H1 (cell line): ENCODE measurements at regions not wholly inside any gene's neighbourhood (a gene's known extent, or its start where the extent isn't known, plus 50 kb on each side); places are given as distances from the start of the nearest gene placed in this dataset.

Experiments
- CTCF ChIA-PET: fragments of 300-600 bp; sonication (Branson Sonifier 250); formaldehyde crosslinking; loops from one replicate; lab custom pipeline; 2021; ENCODE audit not compliant: partially characterized antibody; lab: Charles Lee
- POLR2A ChIA-PET: fragments of 300-600 bp; sonication (Branson Sonifier 250); formaldehyde crosslinking; loops from one replicate; lab custom pipeline; 2021; ENCODE audit warnings: inconsistent platforms; ENCODE audit not compliant: partially characterized antibody; lab: Charles Lee
- DNase-seq, 2 experiments: peaks; one replicate each; pipeline versions ENCODE4 v3.0.0 to v3.0.0-alpha.2; 2010 to 2022; ENCODE audit warnings: low spot score in 2 of 2, low read depth in 1 of 2, mixed read lengths in 1 of 2
- FAIRE-seq: peaks from 2 replicates; lab custom pipeline; 2011; peaks lifted over from hg19 to GRCh38; lab: Jason Lieb, UNC
- H2AFZ ChIP-seq: 2 replicates; pipeline ENCODE4 v1.8.1; 2012; ENCODE audit warnings: low read length, inconsistent platforms
- H2AK5ac ChIP-seq: 2 replicates; pipeline ENCODE4 v1.6.1; 2013; ENCODE audit warnings: low read depth, low read length
- H2BK120ac ChIP-seq: replicated peaks from 2 replicates; pipeline ENCODE3; 2013; ENCODE audit warnings: low read depth, low read length, inconsistent platforms
- H2BK12ac ChIP-seq: 2 replicates; pipeline ENCODE4 v1.6.1; 2013; ENCODE audit warnings: low read depth, low read length
- H2BK15ac ChIP-seq: 2 replicates; pipeline ENCODE4 v1.6.1; 2013; ENCODE audit warnings: low read length
- H2BK20ac ChIP-seq: 2 replicates; pipeline ENCODE4 v1.6.1; 2013; ENCODE audit warnings: low read length
- H2BK5ac ChIP-seq: 2 replicates; pipeline ENCODE4 v1.6.1; 2013; ENCODE audit warnings: low read depth, low read length
- H3K14ac ChIP-seq: 2 replicates; pipeline ENCODE4 v1.6.1; 2013; ENCODE audit warnings: inconsistent platforms; ENCODE audit not compliant: insufficient read length
- H3K18ac ChIP-seq: 2 replicates; pipeline ENCODE4 v1.6.1; 2013; ENCODE audit warnings: low read length; ENCODE audit errors: extremely low read depth
- H3K23ac ChIP-seq: 2 replicates; pipeline ENCODE4 v1.6.1; 2013; ENCODE audit warnings: inconsistent platforms; ENCODE audit not compliant: insufficient read length
- H3K23me2 ChIP-seq: 2 replicates; pipeline ENCODE4 v1.6.1; 2013; ENCODE audit warnings: low read depth, low read length
- H3K27ac ChIP-seq: 2 replicates; pipeline ENCODE4 v1.6.1; 2011; ENCODE audit warnings: low read depth, low read length, inconsistent platforms
- H3K27me3 ChIP-seq, 4 experiments: replicated peaks in 1 of 4; 1 replicate in 1 of 4; 2 replicates in 3 of 4; pipeline versions ENCODE4 v1.6.1 to v1.8.1; 2011 to 2013; ENCODE audit warnings: low read length in 3 of 4, mild to moderate bottlenecking in 3 of 4, inconsistent platforms in 2 of 4, mixed read lengths in 2 of 4, moderate library complexity in 1 of 4; ENCODE audit not compliant: control insufficient read depth in 3 of 4, insufficient read depth in 3 of 4; ENCODE audit errors: extremely low read depth in 1 of 4
- H3K36me3 ChIP-seq, 4 experiments: 2 replicates each; pipeline versions ENCODE4 v1.6.1 to v1.8.1; 2011 to 2013; ENCODE audit warnings: mild to moderate bottlenecking in 4 of 4, low read length in 3 of 4, moderate library complexity in 2 of 4, control low read depth in 1 of 4, inconsistent platforms in 1 of 4; ENCODE audit not compliant: insufficient read depth in 4 of 4, control insufficient read depth in 2 of 4
- H3K4ac ChIP-seq: replicated peaks from 2 replicates; pipeline ENCODE3; 2013; ENCODE audit warnings: low read length, low read depth, mixed read lengths, inconsistent platforms; ENCODE audit not compliant: insufficient read length
- H3K4me1 ChIP-seq, 4 experiments: replicated peaks in 1 of 4; 1 replicate in 1 of 4; 2 replicates in 3 of 4; pipeline versions ENCODE4 v1.6.1 to v1.8.1; 2011 to 2013; ENCODE audit warnings: low read length in 3 of 4, inconsistent platforms in 2 of 4, mixed read lengths in 1 of 4; ENCODE audit not compliant: insufficient read depth in 4 of 4, control insufficient read depth in 3 of 4
- H3K4me2 ChIP-seq, 2 experiments: 2 replicates each; pipeline versions ENCODE4 v1.6.1 to v1.8.1; 2011 to 2013; ENCODE audit warnings: low read depth in 2 of 2, low read length in 2 of 2, control low read depth in 1 of 2, inconsistent platforms in 1 of 2, mild to moderate bottlenecking in 1 of 2; ENCODE audit not compliant: insufficient read depth in 1 of 2
- H3K4me3 ChIP-seq, 4 experiments: fragments of 200-600, 300-600 bp in 1 of 4; sonication (generic), shearing (Covaris generic), sonication (Bioruptor Twin) in 1 of 4; 2 replicates each; pipeline versions ENCODE4 v1.5.1 to v1.8.1; 2011 to 2016; ENCODE audit warnings: low read length in 4 of 4, low read depth in 3 of 4, control low read depth in 2 of 4, inconsistent platforms in 2 of 4, mild to moderate bottlenecking in 2 of 4, mixed read lengths in 1 of 4, moderate library complexity in 1 of 4; ENCODE audit not compliant: insufficient read depth in 2 of 4; ENCODE audit errors: extremely low read depth in 1 of 4
- H3K56ac ChIP-seq: replicated peaks from 2 replicates; pipeline ENCODE3; 2013; ENCODE audit warnings: low read depth, mild to moderate bottlenecking, mixed read lengths, low read length, inconsistent platforms; ENCODE audit not compliant: insufficient read length
- H3K79me1 ChIP-seq: 2 replicates; pipeline ENCODE4 v1.6.1; 2013; ENCODE audit warnings: low read depth, low read length, control low read depth
- H3K79me2 ChIP-seq, 2 experiments: 2 replicates each; pipeline versions ENCODE4 v1.6.1 to v1.8.1; 2012 to 2013; ENCODE audit warnings: low read length in 2 of 2, mild to moderate bottlenecking in 2 of 2, inconsistent platforms in 1 of 2; ENCODE audit not compliant: insufficient read depth in 2 of 2, control insufficient read depth in 1 of 2
- H3K9ac ChIP-seq, 4 experiments: replicated peaks in 1 of 4; 1 replicate in 1 of 4; 2 replicates in 3 of 4; pipeline versions ENCODE4 v1.6.1 to v1.8.1; 2011 to 2013; ENCODE audit warnings: low read depth in 3 of 4, low read length in 3 of 4, control low read depth in 2 of 4, mild to moderate bottlenecking in 2 of 4, moderate library complexity in 2 of 4, inconsistent platforms in 1 of 4; ENCODE audit errors: extremely low read depth in 1 of 4
- H3K9me3 ChIP-seq, 2 experiments: 2 replicates each; pipeline versions ENCODE4 v1.6.1 to v1.8.1; 2012 to 2013; ENCODE audit warnings: mild to moderate bottlenecking in 2 of 2, moderate library complexity in 2 of 2, control low read depth in 1 of 2, inconsistent platforms in 1 of 2, low read depth in 1 of 2, low read length in 1 of 2, mixed read lengths in 1 of 2; ENCODE audit not compliant: insufficient read depth in 2 of 2
- H4K20me1 ChIP-seq, 2 experiments: replicated peaks in 1 of 2; 2 replicates each; pipeline versions ENCODE3 to v1.8.1; 2011 to 2013; ENCODE audit warnings: inconsistent platforms in 2 of 2, low read length in 2 of 2, mild to moderate bottlenecking in 1 of 2; ENCODE audit not compliant: insufficient read depth in 2 of 2, control insufficient read depth in 1 of 2
- H4K5ac ChIP-seq: 2 replicates; pipeline ENCODE4 v1.6.1; 2013; ENCODE audit warnings: low read length, low read depth, mixed read lengths, inconsistent platforms; ENCODE audit not compliant: insufficient read length
- H4K8ac ChIP-seq: 2 replicates; pipeline ENCODE4 v1.8.0; 2013; ENCODE audit warnings: mild to moderate bottlenecking, moderate library complexity, low read length, inconsistent platforms; ENCODE audit not compliant: insufficient read depth; ENCODE audit errors: extremely low read depth
- H4K91ac ChIP-seq: replicated peaks from 2 replicates; pipeline ENCODE3; 2013; ENCODE audit warnings: low read length, mixed read lengths, inconsistent platforms; ENCODE audit not compliant: insufficient read length
- CTCF ChIP-seq, 3 experiments: IDR thresholded peaks; 1 replicate in 2 of 3; 2 replicates in 1 of 3; pipeline versions ENCODE4 v1.5.1 to v1.6.1; 2011; ENCODE audit warnings: low read length in 3 of 3, mild to moderate bottlenecking in 3 of 3, inconsistent platforms in 2 of 3, low read depth in 1 of 3, moderate library complexity in 1 of 3; ENCODE audit not compliant: insufficient read depth in 1 of 3; ENCODE audit errors: control extremely low read depth in 1 of 3
- JUN ChIP-seq: IDR thresholded peaks from 2 replicates; pipeline ENCODE4 v1.6.1; 2011; ENCODE audit warnings: low read depth, mild to moderate bottlenecking, improper control_type of control experiment, low read length
- POLR2A ChIP-seq, 2 experiments: IDR thresholded peaks; 1 replicate in 1 of 2; 2 replicates in 1 of 2; pipeline ENCODE4 v1.6.1; 2011; ENCODE audit warnings: low read depth in 2 of 2, low read length in 2 of 2, mild to moderate bottlenecking in 2 of 2; ENCODE audit errors: control extremely low read depth in 1 of 2
- WGBS, 2 experiments: shearing (Covaris generic) in 1 of 2; methylation state at CpG; one replicate each; pipeline versions ENCODE4 v1.1.6 to v1.1.7; 2013 to 2015; ENCODE audit warnings: low lambda C conversion rate in 2 of 2, mixed read lengths in 2 of 2, inconsistent platforms in 1 of 2, low coverage in 1 of 2, missing lambda C conversion rate in 1 of 2; ENCODE audit not compliant: insufficient replicate concordance in 2 of 2, insufficient coverage in 1 of 2, insufficient read length in 1 of 2; ENCODE audit errors: extremely low coverage in 1 of 2, missing lambda C conversion rate in 1 of 2; 5-methylcytosine and 5-hydroxymethylcytosine counted together

GRCh38 chr16:86424985-86425384 lies 85.3 kb upstream of the FOXF1 start:
- Histone ChIP-seq H3K27me3 (no peaks in the 10 kb centered on the region; a peak in 1 of 7 replicates), H3K56ac (no peak overlapping the region), H4K8ac (no peak overlapping the region; the same call in 1 of the 2 replicates), H4K5ac (no peak overlapping the region), H3K79me2 (no peaks in the 10 kb centered on the region), H3K36me3 (no peaks in the 10 kb centered on the region), H3K27ac (no peak overlapping the region), H2BK120ac (no peak overlapping the region), H3K14ac (no peak overlapping the region), H3K18ac (no peak overlapping the region), H4K20me1 (no peaks in the 10 kb centered on the region), H3K9ac (no peak overlapping the region), H3K79me1 (no peaks in the 10 kb centered on the region), H2BK20ac (no peak overlapping the region), H3K23ac (no peak overlapping the region), H3K4me3 (no peak overlapping the region), H4K91ac (no peak overlapping the region), H3K4ac (no peak overlapping the region), H2BK5ac (no peak overlapping the region), H3K4me2 (no peak overlapping the region), H2AFZ (no peak overlapping the region), H3K23me2 (no peaks in the 10 kb centered on the region), H2AK5ac (no peak overlapping the region), H2BK15ac (no peak overlapping the region), H2BK12ac (peak overlapping the region; percentile 60; the same call in 1 of the 2 replicates), H3K9me3 (no peaks in the 10 kb centered on the region), H3K4me1 (peaks cover 0 to 2% (median 1%) of the 10 kb centered on the region in 4 experiments; a peak in 1 of 7 replicates)
- DNase-seq, result no peak
- TF ChIP-seq POLR2A (IDR thresholded peaks at IDR 0.05; ENCODE audit: control extremely low read depth in 1 of 2, low read depth in 2 of 2, low read length in 2 of 2), result no peak
- TF ChIP-seq JUN, result no peak
- no peak for TF ChIP-seq CTCF (IDR thresholded peaks at IDR 0.05; ENCODE audit: control extremely low read depth in 1 of 3, insufficient read depth in 1 of 3, low read depth in 1 of 3, low read length in 3 of 3)
- CTCF ChIA-PET, result interaction anchor here (0.7 to 1.1 kb wide), 2 partner anchors 85 to 352 kb away, joined by 3 to 4 read pairs; no protein-coding TSS in a partner anchor
- 85% methylated on average over 9 of the region's 9 CpGs; no CpG with 5 or more reads in 1 of the 2 experiments for WGBS, 2 experiments
- no peak for FAIRE-seq
- POLR2A ChIA-PET, result no interaction called here
